NCI-H1694 (cell line): ENCODE measurements at regions not wholly inside any gene's neighbourhood (a gene's known extent, or its start where the extent isn't known, plus 50 kb on each side); places are given as distances from the start of the nearest gene placed in this dataset.

Experiments
- DNase-seq: peaks from one replicate; lab custom pipeline; 2025; lab: John Stamatoyannopoulos, UW

- DNase-seq: peak; percentile 42
These were observed 64.9 kb downstream of the C6orf58 start for GRCh38 chr6:127641905-127642304.
